ENCODE measurements at regions not wholly inside any gene's neighbourhood (a gene's known extent, or its start where the extent isn't known, plus 50 kb on each side); places are given as distances from the start of the nearest gene placed in this dataset.

DNA sequence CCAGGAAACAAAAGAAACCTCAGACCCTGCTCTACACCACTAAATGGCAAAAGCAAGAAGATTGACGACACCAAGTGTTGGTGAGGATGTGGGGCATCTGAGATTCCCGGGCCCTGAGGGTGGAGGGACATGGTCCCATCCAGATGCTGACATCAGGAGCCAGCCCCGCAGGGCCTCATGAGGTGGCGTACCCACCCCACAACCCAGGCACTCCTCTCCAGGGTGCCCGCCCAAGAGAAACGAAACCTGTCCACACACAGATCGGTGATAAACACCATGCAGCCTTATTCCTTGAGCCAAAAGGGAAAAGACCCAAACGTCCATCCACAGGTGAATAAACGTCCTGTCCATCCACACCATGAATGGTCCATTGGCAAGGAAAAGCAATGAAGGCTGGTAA is 54.8 kb upstream of the C14orf180 start:
- no peak overlapping the region for H3K4me3 ChIP-seq (ENCODE audit: low read length)
- no peaks in the 10 kb centered on the region for H3K36me3 ChIP-seq (ENCODE audit: control insufficient read depth, insufficient read depth, low read length)
- no peak overlapping the region for H3K27ac ChIP-seq (ENCODE audit: low read depth, low read length)
- H3K9ac ChIP-seq (ENCODE audit: low read length): no peak overlapping the region
- no peaks in the 10 kb centered on the region for H3K27me3 ChIP-seq (ENCODE audit: control insufficient read depth, insufficient read depth, low read length)
- H3K4me1 ChIP-seq (ENCODE audit: control insufficient read depth, insufficient read depth, low read length): no peaks in the 10 kb centered on the region

DNA sequence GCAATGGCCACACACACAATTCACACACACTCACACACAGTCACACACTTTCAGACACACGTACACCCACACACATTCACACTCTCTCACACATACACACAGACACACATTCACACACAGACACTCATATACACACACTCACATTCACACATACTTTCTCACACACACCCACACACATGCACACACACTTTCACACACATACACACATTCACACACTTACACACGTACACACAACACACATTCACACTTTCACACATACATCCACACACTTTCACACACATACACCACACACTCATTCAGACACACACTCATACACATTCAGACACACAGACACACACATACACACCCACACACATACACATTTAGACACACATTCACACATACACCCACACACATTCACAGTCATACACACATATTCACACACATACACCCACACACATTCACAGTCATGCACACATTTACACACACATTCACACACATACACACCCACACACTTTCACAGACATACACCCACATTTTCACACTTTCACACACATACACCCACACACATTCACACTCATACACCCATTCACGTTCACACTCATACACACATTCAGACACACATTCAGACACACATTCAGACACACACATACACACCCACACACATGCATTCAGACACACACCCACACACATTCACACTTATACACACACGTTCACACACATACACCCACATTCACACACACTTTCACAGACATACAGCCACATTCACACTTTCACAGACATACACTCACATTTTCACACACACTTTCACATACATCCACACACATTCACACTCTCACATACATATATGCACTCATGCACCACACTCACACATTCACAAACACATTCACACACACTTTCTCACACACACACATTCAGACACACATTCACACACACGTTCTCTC is 52.6 kb upstream of the C14orf180 start:
- no peaks in the 10 kb centered on the region for H3K36me3 ChIP-seq (ENCODE audit: control insufficient read depth, insufficient read depth, low read length)
- no peak overlapping the region for H3K4me3 ChIP-seq (ENCODE audit: low read length)
- H3K27me3 ChIP-seq (ENCODE audit: control insufficient read depth, insufficient read depth, low read length): no peaks in the 10 kb centered on the region
- no peaks in the 10 kb centered on the region for H3K4me1 ChIP-seq (ENCODE audit: control insufficient read depth, insufficient read depth, low read length)
- no peak overlapping the region for H3K9ac ChIP-seq (ENCODE audit: low read length)
- H3K27ac ChIP-seq (ENCODE audit: low read depth, low read length): no peak overlapping the region

DNA sequence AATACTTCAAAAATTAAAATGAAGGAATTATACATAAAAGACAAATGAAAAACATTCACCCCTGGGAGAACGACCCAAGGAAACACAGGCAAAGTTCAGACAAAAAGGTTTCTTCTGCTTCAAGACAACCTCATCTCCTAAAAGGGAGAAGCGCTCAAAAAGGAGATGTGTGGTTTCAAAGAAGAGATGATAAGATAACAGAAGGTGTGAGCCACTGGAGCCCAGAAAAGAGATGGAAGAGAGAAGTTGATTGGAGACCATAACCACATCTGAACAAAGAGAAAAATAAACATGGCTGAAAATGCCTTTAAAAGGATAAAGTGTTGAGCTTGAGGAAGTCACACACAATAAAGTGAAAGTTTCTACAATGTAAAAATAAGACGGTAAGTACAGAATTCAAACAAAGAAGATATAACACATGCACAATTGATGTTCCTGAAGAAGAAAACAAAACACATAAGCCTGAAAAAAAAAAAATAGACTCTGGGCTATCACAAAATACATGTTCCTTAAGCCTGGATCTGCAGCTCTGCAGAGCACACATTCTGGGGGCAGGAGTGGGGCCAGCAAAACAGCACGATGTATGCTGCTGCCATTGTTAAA is 51.6 kb upstream of the C14orf180 start:
- no peak overlapping the region for H3K9ac ChIP-seq (ENCODE audit: low read length)
- H3K36me3 ChIP-seq (ENCODE audit: control insufficient read depth, insufficient read depth, low read length): no peaks in the 10 kb centered on the region
- H3K4me1 ChIP-seq (ENCODE audit: control insufficient read depth, insufficient read depth, low read length): no peaks in the 10 kb centered on the region
- H3K27ac ChIP-seq (ENCODE audit: low read depth, low read length): no peak overlapping the region
- H3K27me3 ChIP-seq (ENCODE audit: control insufficient read depth, insufficient read depth, low read length): no peaks in the 10 kb centered on the region
- H3K4me3 ChIP-seq (ENCODE audit: low read length): no peak overlapping the region

DNA sequence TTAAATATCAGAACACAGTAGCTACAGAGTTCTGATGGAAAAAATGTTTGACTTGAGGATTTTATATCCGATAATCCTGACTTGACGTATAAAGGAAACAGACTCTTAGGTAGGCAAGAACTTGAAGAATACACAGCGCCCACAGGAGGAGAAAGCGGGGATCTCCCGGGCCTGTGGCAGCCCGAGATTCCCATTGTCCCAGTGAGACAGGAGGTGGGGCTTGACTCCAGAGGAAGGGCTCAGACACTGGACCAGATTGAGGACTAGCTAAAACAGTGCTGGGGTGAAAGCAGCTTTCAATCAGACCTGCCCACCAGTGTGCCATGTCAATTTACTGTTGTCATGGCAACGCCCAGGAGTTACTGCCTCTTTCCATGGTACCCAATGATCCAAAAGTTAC is 51.1 kb upstream of the C14orf180 start:
- Histone ChIP-seq H3K27ac (ENCODE audit: low read depth, low read length) (no peak overlapping the region), H3K9ac (ENCODE audit: low read length) (no peak overlapping the region), H3K4me3 (ENCODE audit: low read length) (no peak overlapping the region), H3K27me3 (ENCODE audit: control insufficient read depth, insufficient read depth, low read length) (no peaks in the 10 kb centered on the region), H3K36me3 (ENCODE audit: control insufficient read depth, insufficient read depth, low read length) (no peaks in the 10 kb centered on the region), H3K4me1 (ENCODE audit: control insufficient read depth, insufficient read depth, low read length) (no peaks in the 10 kb centered on the region)

All from rectal smooth muscle tissue (tissue), 1 donor.